HEK293 (cell line): ENCODE measurements at regions not wholly inside any gene's neighbourhood (a gene's known extent, or its start where the extent isn't known, plus 50 kb on each side); places are given as distances from the start of the nearest gene placed in this dataset.
A peak's percentile ranks its signal among the peaks of the same experiment; 100 is the strongest.

Experiments
- CTCF ChIA-PET: fragments of 350-600 bp; formaldehyde crosslinking; extraction: SDS; loops from one replicate; lab custom pipeline; 2021; ENCODE audit warnings: antibody characterized with exemption; lab: Yijun Ruan, JAX
- POLR2A ChIA-PET: fragments of 300-600 bp; formaldehyde crosslinking; extraction: SDS; loops from one replicate; lab custom pipeline; 2020; ENCODE audit warnings: antibody characterized with exemption, inconsistent platforms; lab: Yijun Ruan, JAX
- H3K27ac ChIP-seq: fragments of 200-500 bp; sonication (Bioruptor generic); 2 replicates; pipeline ENCODE4 v1.5.1; 2014; ENCODE audit warnings: low read depth, low read length, control low read depth, inconsistent platforms; ENCODE audit errors: extremely low read depth
- H3K36me3 ChIP-seq, 2 experiments: fragments of 200-500 bp in 1 of 2; sonication (Bioruptor generic) in 1 of 2; 1 replicate in 1 of 2; 2 replicates in 1 of 2; pipeline ENCODE4 v1.5.1; 2014 to 2017; ENCODE audit warnings: inconsistent platforms in 2 of 2, low read length in 2 of 2; ENCODE audit not compliant: control insufficient read depth in 2 of 2, insufficient read depth in 1 of 2
- H3K4me1 ChIP-seq: fragments of 200-500 bp; sonication (Bioruptor generic); 2 replicates; pipeline ENCODE4 v1.5.1; 2014; ENCODE audit warnings: mild to moderate bottlenecking, low read length, inconsistent platforms; ENCODE audit not compliant: control insufficient read depth, insufficient read depth
- H3K4me3 ChIP-seq: 2 replicates; pipeline ENCODE4 v1.5.1; 2011; ENCODE audit warnings: low read depth, mild to moderate bottlenecking, control low read depth, low read length, moderate library complexity
- H3K9me3 ChIP-seq: fragments of 200-500 bp; sonication (Bioruptor generic); 2 replicates; pipeline ENCODE4 v1.5.1; 2014; ENCODE audit warnings: low read depth, low read length, inconsistent platforms; ENCODE audit not compliant: control insufficient read depth, insufficient read depth
- GLIS1 ChIP-seq: fragments of 450-650 bp; formaldehyde crosslinking; IDR thresholded peaks from 2 replicates; pipeline ENCODE4 v1.5.1; 2016; ENCODE audit warnings: missing biosample characterization, missing genetic modification characterization
- HOXC10 ChIP-seq: sonication (generic); formaldehyde crosslinking; IDR thresholded peaks from 2 replicates; pipeline ENCODE4 v1.8.1; 2023; ENCODE audit warnings: mild to moderate bottlenecking, missing genetic modification reagents
- KLF8 ChIP-seq: fragments of 450-650 bp; formaldehyde crosslinking; IDR thresholded peaks from 2 replicates; pipeline ENCODE4 v1.5.1; 2016; ENCODE audit warnings: missing biosample characterization, missing genetic modification characterization
- WT1 ChIP-seq: fragments of 450-650 bp; formaldehyde crosslinking; IDR thresholded peaks from 2 replicates; pipeline ENCODE4 v1.5.1; 2016; ENCODE audit warnings: missing biosample characterization, missing genetic modification characterization
- ZBTB48 ChIP-seq: fragments of 450-650 bp; formaldehyde crosslinking; IDR thresholded peaks from 2 replicates; pipeline ENCODE4 v1.5.1; 2016; ENCODE audit warnings: missing biosample characterization, missing genetic modification characterization
- ZFP41 ChIP-seq: fragments of 450-650 bp; formaldehyde crosslinking; IDR thresholded peaks from 2 replicates; pipeline ENCODE4 v1.5.1; 2016; ENCODE audit warnings: missing biosample characterization, missing genetic modification characterization, borderline replicate concordance
- ZNF121 ChIP-seq: fragments of 450-650 bp; formaldehyde crosslinking; IDR thresholded peaks from 2 replicates; pipeline ENCODE4 v1.5.1; 2016; ENCODE audit warnings: missing biosample characterization, missing genetic modification characterization
- ZNF211 ChIP-seq: fragments of 450-650 bp; formaldehyde crosslinking; IDR thresholded peaks from 2 replicates; pipeline ENCODE4 v1.5.1; 2016; ENCODE audit warnings: low read depth, missing biosample characterization, missing genetic modification characterization
- ZNF366 ChIP-seq: fragments of 450-650 bp; formaldehyde crosslinking; conservative IDR thresholded peaks from 2 replicates; pipeline ENCODE4 v1.5.1; 2016; ENCODE audit warnings: missing biosample characterization, missing genetic modification characterization
- ZNF521 ChIP-seq: fragments of 450-650 bp; formaldehyde crosslinking; IDR thresholded peaks from 2 replicates; pipeline ENCODE4 v1.5.1; 2017; ENCODE audit warnings: missing biosample characterization, mild to moderate bottlenecking, missing genetic modification characterization
- TF ChIP-seq, protein P1 (sequence below): fragments of 450-650 bp; formaldehyde crosslinking; IDR thresholded peaks from 2 replicates; pipeline ENCODE4 v1.5.1; 2017; ENCODE audit warnings: missing biosample characterization, mild to moderate bottlenecking, missing genetic modification characterization, moderate library complexity
- TF ChIP-seq, protein P2 (sequence below): fragments of 450-650 bp; formaldehyde crosslinking; IDR thresholded peaks from 2 replicates; pipeline ENCODE4 v1.5.1; 2016; ENCODE audit warnings: missing biosample characterization, missing genetic modification characterization
- TF ChIP-seq, protein P3 (sequence below): fragments of 450-650 bp; formaldehyde crosslinking; IDR thresholded peaks from 2 replicates; pipeline ENCODE4 v1.5.1; 2017; ENCODE audit warnings: missing biosample characterization, missing genetic modification characterization
- TF ChIP-seq, protein P4 (sequence below): fragments of 450-650 bp; formaldehyde crosslinking; IDR thresholded peaks from 2 replicates; pipeline ENCODE4 v1.5.1; 2016; ENCODE audit warnings: missing biosample characterization, missing genetic modification characterization
- TF ChIP-seq, protein P5 (sequence below): fragments of 450-650 bp; formaldehyde crosslinking; IDR thresholded peaks from 2 replicates; pipeline ENCODE4 v1.5.1; 2016; ENCODE audit warnings: missing biosample characterization, missing genetic modification characterization

DNA sequence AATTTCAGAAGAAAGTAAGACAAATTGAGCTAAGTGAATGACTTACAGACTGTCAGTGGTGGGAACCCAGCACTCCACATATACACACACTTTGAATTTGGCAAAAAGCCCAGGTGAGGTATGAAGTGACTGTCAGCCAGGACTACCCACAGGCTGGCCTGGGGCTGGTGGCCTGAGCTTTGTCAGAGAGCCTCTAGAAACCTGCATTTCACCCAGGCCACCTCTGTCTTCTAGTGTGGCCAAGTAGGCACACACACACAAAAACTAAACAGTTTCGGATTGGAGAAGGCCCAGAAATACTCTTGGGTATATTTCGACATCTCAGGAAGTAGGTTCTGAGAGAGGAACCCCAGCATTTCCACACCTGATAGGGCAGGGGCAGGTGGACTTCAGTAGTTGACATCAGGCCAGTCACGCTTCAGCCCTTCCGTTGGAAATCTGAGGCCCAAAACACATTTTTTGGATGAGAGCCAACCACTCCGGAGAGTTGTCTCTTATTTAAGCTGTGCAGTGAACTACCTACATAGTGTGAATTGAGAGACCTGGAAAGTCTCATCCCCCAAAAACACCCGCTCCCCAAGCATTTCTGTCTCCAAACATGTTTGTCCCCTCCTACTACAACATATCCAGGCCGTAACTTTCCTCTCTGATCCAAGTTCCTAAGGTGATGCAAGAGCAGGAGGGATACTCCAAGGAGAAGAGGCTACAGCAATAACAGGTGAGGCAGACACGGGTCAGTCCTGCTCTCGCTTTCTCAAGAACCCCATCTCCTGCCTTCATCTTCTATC is 167.2 kb upstream of the PROX1 start:
- ChIA-PET POLR2A (no interaction called here), CTCF (no interaction called here)
- H3K4me3 ChIP-seq = no peak overlapping the region
- H3K9me3 ChIP-seq = no peaks in the 10 kb centered on the region
- no peaks in the 10 kb centered on the region for H3K4me1 ChIP-seq
- no peaks in the 10 kb centered on the region for H3K36me3 ChIP-seq
- TF ChIP-seq, protein P1, sequence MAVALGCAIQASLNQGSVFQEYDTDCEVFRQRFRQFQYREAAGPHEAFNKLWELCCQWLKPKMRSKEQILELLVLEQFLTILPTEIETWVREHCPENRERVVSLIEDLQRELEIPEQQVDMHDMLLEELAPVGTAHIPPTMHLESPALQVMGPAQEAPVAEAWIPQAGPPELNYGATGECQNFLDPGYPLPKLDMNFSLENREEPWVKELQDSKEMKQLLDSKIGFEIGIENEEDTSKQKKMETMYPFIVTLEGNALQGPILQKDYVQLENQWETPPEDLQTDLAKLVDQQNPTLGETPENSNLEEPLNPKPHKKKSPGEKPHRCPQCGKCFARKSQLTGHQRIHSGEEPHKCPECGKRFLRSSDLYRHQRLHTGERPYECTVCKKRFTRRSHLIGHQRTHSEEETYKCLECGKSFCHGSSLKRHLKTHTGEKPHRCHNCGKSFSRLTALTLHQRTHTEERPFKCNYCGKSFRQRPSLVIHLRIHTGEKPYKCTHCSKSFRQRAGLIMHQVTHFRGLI (tag by site-specific recombination) = peak; percentile 67; the same call in 1 of the 2 replicates
- TF ChIP-seq, protein P2, sequence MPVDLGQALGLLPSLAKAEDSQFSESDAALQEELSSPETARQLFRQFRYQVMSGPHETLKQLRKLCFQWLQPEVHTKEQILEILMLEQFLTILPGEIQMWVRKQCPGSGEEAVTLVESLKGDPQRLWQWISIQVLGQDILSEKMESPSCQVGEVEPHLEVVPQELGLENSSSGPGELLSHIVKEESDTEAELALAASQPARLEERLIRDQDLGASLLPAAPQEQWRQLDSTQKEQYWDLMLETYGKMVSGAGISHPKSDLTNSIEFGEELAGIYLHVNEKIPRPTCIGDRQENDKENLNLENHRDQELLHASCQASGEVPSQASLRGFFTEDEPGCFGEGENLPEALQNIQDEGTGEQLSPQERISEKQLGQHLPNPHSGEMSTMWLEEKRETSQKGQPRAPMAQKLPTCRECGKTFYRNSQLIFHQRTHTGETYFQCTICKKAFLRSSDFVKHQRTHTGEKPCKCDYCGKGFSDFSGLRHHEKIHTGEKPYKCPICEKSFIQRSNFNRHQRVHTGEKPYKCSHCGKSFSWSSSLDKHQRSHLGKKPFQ = peak; percentile 60
- no peak for TF ChIP-seq ZNF366
- TF ChIP-seq, protein P3, sequence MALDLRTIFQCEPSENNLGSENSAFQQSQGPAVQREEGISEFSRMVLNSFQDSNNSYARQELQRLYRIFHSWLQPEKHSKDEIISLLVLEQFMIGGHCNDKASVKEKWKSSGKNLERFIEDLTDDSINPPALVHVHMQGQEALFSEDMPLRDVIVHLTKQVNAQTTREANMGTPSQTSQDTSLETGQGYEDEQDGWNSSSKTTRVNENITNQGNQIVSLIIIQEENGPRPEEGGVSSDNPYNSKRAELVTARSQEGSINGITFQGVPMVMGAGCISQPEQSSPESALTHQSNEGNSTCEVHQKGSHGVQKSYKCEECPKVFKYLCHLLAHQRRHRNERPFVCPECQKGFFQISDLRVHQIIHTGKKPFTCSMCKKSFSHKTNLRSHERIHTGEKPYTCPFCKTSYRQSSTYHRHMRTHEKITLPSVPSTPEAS (tag by site-specific recombination) = no peak
- no peak for TF ChIP-seq WT1
- TF ChIP-seq, protein P4, sequence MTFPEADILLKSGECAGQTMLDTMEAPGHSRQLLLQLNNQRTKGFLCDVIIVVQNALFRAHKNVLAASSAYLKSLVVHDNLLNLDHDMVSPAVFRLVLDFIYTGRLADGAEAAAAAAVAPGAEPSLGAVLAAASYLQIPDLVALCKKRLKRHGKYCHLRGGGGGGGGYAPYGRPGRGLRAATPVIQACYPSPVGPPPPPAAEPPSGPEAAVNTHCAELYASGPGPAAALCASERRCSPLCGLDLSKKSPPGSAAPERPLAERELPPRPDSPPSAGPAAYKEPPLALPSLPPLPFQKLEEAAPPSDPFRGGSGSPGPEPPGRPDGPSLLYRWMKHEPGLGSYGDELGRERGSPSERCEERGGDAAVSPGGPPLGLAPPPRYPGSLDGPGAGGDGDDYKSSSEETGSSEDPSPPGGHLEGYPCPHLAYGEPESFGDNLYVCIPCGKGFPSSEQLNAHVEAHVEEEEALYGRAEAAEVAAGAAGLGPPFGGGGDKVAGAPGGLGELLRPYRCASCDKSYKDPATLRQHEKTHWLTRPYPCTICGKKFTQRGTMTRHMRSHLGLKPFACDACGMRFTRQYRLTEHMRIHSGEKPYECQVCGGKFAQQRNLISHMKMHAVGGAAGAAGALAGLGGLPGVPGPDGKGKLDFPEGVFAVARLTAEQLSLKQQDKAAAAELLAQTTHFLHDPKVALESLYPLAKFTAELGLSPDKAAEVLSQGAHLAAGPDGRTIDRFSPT (tag by site-specific recombination) = no peak
- TF ChIP-seq, all 188 proteins: peak for 2
- H3K27ac ChIP-seq = no peak overlapping the region

DNA sequence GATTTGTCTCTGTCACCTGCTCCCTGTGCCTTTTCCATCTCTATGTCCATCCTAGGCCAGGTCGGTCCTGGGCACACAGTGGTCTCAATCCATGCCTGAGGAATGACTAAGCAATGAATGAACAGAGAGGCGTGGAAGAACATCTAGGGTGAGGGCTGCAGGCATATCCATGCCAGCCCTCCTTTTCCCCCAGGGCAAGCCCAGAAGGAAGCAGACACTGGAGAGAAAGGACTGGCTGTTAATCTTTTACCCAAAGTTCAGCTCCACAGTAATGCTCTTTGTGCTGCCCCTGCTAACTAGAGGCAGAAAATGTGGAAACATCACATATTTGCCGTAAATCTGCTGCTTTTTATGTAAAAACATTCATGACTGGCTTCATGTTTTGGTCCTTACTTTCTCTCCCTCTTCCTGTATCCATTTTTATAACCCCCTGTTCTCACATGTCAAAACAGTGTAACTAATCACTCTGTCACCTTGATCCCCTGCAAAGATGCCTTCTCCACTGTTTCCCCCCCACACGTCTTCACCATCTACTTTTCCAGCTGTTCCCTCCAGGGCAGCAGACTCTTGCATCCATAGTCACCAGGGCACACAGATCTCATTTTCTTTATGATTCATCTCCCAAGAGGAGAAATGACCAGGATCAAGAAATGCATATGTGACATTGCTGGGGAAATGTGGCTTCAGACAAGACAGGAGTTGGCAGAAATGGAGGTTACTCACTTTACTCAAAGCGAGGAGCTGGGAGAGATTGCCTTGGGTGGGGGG is 166.4 kb upstream of the PROX1 start:
- H3K27ac ChIP-seq = no peak overlapping the region
- TF ChIP-seq ZNF521 (tag by site-specific recombination) (no peak), KLF8 (tag by site-specific recombination) (no peak), ZFP41 (tag by site-specific recombination) (no peak), ZNF121 (no peak), ZNF211 (tag by site-specific recombination) (no peak), HOXC10 (CRISPR knock-in tag) (no peak), GLIS1 (peak; percentile 92), ZBTB48 (tag by site-specific recombination) (no peak)
- TF ChIP-seq, protein P5, sequence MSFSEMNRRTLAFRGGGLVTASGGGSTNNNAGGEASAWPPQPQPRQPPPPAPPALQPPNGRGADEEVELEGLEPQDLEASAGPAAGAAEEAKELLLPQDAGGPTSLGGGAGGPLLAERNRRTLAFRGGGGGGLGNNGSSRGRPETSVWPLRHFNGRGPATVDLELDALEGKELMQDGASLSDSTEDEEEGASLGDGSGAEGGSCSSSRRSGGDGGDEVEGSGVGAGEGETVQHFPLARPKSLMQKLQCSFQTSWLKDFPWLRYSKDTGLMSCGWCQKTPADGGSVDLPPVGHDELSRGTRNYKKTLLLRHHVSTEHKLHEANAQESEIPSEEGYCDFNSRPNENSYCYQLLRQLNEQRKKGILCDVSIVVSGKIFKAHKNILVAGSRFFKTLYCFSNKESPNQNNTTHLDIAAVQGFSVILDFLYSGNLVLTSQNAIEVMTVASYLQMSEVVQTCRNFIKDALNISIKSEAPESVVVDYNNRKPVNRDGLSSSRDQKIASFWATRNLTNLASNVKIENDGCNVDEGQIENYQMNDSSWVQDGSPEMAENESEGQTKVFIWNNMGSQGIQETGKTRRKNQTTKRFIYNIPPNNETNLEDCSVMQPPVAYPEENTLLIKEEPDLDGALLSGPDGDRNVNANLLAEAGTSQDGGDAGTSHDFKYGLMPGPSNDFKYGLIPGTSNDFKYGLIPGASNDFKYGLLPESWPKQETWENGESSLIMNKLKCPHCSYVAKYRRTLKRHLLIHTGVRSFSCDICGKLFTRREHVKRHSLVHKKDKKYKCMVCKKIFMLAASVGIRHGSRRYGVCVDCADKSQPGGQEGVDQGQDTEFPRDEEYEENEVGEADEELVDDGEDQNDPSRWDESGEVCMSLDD (tag by site-specific recombination) = no peak
- POLR2A ChIA-PET = no interaction called here
- no peak overlapping the region for H3K4me3 ChIP-seq
- no peaks in the 10 kb centered on the region for H3K36me3 ChIP-seq
- H3K4me1 ChIP-seq = no peaks in the 10 kb centered on the region
- no peaks in the 10 kb centered on the region for H3K9me3 ChIP-seq
- CTCF ChIA-PET = no interaction called here
